Activated T-cell treated with anti-CD3 and anti-CD28 coated beads, Interleukin-2, amount 50 U/mL, for 48 hours (primary cell): ENCODE measurements at regions not wholly inside any gene's neighbourhood (a gene's known extent, or its start where the extent isn't known, plus 50 kb on each side); places are given as distances from the start of the nearest gene placed in this dataset.

Source experiments
- DNase-seq, 2 experiments: peaks; one replicate each; pipeline ENCODE4 v3.0.0-alpha.2; 2020

GRCh38 chr13:104779311-104779993 lies 1713.2 kb upstream of the SLC10A2 start:
- no peak for DNase-seq

GRCh38 chr13:104773775-104774174 lies 1707.6 kb upstream of the SLC10A2 start:
- no peak for DNase-seq

DNA sequence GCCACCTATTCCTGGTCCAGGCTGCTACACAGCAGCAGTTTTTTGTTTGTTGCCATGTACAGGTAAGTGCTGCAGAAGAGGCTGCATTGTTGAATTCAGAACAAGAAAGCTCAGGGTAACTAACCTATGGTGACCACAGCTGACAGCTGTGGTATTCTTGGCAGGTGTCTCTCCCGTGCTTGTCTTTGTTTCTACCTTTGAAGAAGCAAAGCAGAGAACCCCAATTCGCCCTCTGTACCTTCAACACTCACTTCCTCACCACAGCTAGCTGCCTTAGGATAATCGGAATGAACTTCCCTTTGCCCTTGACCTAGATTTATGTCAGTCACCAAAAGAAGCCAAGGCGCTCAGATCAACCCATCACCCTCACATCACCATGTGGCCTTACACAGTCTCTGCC lies 1703.3 kb upstream of the SLC10A2 start:
- no peak for DNase-seq

GRCh38 chr13:104766319-104766718 lies 1700.1 kb upstream of the SLC10A2 start:
- DNase-seq, result no peak

- DNase-seq, result no peak
Measured at GRCh38 chr13:104764600-104764999, 1698.4 kb upstream of the SLC10A2 start.

DNA sequence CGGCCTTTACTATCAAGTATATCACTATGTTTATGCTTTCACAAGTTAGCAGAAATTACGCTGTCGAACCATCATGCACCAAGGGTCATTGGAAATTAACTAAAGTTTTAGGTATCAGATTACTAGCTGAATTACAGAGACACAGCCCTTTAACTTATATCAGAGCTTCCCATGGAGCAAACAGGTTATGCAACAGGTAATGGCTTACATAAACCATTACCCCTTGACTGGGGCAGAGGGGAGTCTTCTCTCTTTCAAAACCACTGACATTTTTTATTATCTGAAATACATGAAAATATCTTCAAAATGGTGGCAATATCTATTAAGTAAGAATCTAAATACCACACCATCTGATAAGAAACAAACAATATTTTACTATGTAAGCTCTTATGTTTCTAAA lies 1692.9 kb upstream of the SLC10A2 start:
- DNase-seq, result no peak

DNA sequence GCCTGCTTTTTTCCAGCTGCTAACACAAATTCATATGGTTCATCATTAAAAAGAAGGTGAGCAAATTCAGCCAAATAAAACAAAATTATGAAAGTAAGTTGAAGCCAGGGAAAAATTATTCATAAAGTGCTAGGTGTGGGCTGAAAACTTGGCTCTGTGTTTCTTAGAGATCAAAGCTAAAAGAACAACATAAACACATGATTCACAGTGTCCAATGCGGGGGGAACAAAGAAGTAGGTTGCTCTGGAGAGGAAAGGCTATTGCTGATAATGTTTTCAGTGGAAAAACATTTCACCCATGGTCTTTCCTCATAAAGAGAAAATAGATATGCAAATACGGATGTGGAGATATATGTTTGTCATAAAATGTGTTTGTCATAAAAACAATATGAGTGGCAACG lies 1691.5 kb upstream of the SLC10A2 start:
- no peak for DNase-seq

DNA sequence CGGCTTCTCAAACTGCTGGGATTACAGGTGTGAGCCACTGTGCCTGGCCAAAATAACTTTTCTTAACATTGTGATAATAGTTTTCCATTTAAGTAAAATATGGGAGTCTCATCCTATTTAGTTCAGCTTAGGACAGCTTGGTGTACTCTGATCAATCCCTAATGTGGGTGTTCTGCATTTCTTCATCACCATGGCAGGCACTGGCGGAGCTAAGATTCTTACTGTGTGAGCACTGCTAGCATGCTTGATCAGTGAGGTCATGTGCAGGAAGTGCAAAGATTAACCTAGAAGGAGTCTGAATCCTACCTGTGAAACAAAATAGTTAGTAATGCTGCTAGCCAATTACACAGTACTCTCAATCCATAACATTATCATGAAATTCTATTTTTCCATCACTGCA lies 1684.2 kb upstream of the SLC10A2 start:
- no peak for DNase-seq

- DNase-seq, result no peak
Measured at GRCh38 chr13:104740641-104741222, 1674.5 kb upstream of the SLC10A2 start.

- DNase-seq, result no peak
Measured at GRCh38 chr13:104737713-104738112, 1671.5 kb upstream of the SLC10A2 start.

DNA sequence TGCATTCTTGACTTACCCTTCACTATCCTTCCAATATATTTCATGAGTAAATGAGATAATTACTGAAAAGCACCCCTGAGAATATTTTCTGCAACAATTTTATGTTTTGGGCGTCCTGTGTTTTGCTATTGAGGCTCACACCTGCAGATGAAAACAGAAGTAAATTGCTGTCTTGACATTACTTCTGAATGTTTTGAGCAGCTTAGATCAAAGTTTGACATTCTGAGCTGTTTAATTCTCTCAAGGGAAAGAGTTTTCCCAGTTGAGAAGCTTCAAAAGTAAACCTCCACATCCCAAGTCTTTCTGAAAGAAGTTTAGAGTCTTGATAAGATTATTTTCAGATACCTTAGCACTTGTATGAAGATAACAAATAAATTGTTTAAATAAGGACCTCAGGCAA lies 1667.2 kb upstream of the SLC10A2 start:
- DNase-seq, result no peak

DNA sequence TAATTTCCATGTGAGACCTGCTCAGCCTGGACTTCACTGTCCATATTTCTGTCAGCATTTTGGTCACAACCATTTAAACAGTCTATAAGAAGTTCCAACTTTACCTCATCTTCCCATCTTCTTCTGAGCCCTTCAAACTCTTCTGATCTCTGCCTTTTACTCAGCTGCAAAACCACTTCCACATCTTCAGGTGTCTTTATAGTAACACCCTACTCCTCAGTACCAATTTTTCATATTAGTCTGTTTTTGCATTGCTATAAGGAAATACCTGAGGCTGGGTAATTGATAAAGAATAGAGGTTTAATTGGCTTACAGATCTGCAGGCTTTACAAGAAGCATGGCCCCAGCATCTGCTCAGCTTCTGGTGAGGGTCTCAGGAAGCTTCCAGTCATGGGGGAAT lies 1648.9 kb upstream of the SLC10A2 start:
- DNase-seq, result no peak

- DNase-seq, result no peak
Measured at GRCh38 chr13:104705031-104705750, 1639.0 kb upstream of the SLC10A2 start.

DNA sequence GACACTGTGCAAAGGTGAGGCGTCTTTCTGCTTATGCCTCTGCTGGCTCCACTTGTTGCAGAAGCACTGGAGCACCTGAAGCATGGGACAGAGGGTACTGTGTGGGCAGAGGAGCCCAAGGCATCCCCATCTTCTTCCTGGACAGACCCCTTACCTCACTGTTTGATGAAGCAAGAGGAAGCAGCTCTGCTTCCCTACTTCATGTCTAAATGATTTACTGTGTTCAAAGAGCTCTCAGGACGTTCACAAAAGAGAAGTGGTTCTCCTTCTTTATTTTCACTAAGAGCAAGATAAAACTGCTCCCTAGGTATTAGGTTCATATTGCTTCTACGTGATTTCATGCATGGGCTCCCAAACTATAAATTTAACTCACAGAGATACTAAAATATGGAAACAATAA lies 1635.4 kb upstream of the SLC10A2 start:
- DNase-seq, result no peak

- no peak for DNase-seq
Measured at GRCh38 chr13:104694397-104694796, 1628.2 kb upstream of the SLC10A2 start.

DNA sequence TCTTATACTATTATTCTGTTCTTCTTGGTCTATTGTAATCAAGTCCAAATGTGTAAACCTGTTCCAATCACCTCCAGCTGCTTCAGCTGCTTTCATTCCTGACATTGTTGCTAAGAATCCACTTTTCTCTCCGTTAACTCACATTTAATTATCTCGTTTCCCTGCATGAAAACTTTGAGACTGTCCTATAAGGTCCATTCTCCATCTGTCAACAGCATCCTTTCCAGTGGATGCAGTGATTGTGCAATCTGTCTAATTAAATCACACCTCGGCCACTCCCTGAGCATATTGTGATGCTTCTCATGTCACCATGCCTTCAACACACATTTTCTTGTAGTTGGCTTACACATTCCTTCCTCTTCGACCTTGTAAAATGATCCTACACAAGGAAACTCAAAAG lies 1626.9 kb upstream of the SLC10A2 start:
- no peak for DNase-seq

DNA sequence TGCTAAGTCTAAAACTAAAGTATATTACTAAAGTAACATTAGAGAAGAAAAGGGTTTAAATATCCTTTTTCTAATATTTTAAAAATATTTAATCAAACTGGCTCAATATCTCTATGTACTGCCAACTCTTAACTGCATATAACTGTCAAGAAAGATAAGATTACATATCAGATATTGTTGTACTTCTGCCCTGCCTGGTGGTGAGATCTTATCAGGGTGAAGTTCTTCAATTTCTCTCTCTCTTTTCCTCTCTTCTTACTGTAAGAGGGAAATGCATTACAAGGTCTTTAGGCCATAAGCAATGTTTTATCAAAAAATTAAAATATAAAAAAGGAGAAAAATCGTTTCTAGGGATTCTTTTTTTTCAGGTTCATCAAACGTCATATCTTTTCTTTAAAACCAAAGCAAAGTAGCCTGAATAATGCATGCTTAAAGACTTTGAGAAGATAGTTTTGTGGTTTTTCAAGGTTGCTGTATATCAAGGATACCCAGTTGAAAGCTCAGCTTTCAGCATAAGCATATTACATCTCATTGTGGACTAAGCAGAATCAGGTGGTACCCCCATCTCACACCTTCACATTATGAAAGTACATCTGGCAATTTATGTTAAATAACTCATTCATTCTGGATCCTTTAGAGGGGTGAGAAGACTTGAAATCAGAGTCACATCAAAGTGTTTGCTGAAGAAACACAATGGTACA lies 1625.7 kb upstream of the SLC10A2 start:
- DNase-seq, result no peak

DNA sequence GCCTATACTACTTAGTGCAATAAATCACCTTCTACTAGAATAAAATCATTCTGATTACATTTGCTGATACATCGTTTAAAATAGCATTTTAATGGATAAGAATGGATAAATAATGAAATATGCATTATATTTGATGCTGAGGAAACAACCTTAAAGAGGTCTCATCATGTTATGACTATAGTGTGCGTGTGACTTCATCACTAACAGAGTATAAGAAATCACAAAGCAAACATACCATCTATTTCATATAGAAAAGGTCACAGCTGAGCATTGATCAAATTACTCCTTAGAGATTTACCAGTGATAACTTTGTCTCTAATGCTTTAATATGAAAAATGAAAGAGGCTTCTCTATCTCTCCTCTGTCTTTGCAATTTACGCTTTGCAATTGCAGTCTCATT lies 1620.3 kb upstream of the SLC10A2 start:
- DNase-seq, result no peak

DNA sequence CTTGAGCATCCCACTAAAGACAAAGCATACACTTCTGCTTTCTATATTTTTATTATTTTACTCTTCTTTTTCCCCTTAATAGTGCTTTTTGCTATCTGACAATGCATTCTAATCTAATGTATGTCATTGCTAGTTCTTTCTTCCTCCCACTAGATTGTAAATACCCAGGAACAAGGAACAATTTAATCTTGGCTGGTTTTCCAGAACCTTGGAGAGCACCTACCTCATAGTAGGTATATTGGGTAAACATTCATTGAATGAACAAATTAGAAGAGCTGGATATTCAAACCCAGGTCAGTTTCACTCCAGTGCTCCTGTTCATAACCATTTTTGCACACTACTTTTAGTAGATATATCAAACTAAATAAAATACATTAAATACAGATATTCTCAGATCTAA lies 1617.6 kb upstream of the SLC10A2 start:
- DNase-seq, result no peak

- DNase-seq, result no peak
Measured at GRCh38 chr13:104678161-104678560, 1611.9 kb upstream of the SLC10A2 start.

DNA sequence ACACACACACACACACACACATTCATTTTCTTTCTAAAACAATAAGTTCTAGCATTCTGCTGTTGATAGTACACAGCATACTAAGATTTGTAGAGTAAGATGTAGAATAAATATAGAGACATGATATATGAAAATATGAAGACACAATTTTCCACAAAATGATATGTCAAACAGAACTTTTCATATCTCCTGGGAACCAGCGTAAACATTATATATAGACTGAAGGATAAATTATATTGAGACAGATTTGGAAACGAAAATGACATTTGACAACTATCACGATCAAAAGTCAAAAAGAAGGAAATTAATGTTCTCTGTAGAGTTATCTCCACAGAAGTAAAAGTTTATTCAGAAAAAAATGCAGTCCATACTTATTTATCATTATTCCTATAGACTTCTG lies 1605.7 kb upstream of the SLC10A2 start:
- no peak for DNase-seq

- DNase-seq, result no peak
Measured at GRCh38 chr13:104657196-104657595, 1591.0 kb upstream of the SLC10A2 start.

- DNase-seq, result no peak
Measured at GRCh38 chr13:104650431-104650830, 1584.2 kb upstream of the SLC10A2 start.

DNA sequence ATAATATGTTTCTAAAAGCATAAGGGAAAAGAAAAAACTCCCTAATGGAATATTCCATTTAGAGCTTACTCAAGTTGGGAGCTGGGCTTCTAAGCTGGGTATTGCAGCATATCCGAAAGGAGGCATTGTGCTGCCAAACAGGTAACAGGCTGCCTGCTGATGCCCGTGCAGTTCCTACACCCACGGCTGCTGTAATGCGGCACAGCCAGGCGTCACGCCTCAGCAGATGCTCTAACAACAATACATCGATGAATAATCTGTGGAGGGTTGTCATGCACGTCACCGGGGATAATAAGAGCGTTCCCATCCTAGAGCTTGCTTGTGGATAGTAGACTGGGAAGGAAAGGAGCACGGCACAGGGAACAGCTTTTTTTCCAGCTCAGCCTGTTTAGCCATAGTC lies 1582.1 kb upstream of the SLC10A2 start:
- no peak for DNase-seq
